WTC11 (cell line): ENCODE measurements at regions not wholly inside any gene's neighbourhood (a gene's known extent, or its start where the extent isn't known, plus 50 kb on each side); places are given as distances from the start of the nearest gene placed in this dataset.

Source experiments
- ATAC-seq: fragments of 200-7000 bp; cut with Tn5 transposase; 2 replicates; pipeline ENCODE4 v1.10.0; 2021; ENCODE audit warnings: mild to moderate bottlenecking, moderate library complexity
- CTCF ChIA-PET: fragments of 300-600 bp; sonication (Branson Sonifier 250); formaldehyde crosslinking; loops from one replicate; lab custom pipeline; 2021; ENCODE audit warnings: antibody characterized with exemption; lab: Charles Lee
- POLR2A ChIA-PET: fragments of 350-600 bp; sonication (Branson Sonifier 250); formaldehyde crosslinking; loops from one replicate; lab custom pipeline; 2021; ENCODE audit warnings: antibody characterized with exemption; lab: Charles Lee
- DNase-seq: peaks from one replicate; pipeline ENCODE4 v3.0.0; 2021; ENCODE audit warnings: low spot score
- H3K27ac Mint-ChIP-seq: 2 replicates; pipeline ENCODE4 v1.8.0; 2021; ENCODE audit warnings: mixed read lengths
- H3K27me3 Mint-ChIP-seq: 2 replicates; pipeline ENCODE4 v1.8.0; 2021; ENCODE audit warnings: low read depth, mild to moderate bottlenecking, moderate library complexity, mixed read lengths
- H3K36me3 Mint-ChIP-seq: 2 replicates; pipeline ENCODE4 v1.8.0; 2021; ENCODE audit warnings: mixed read lengths
- H3K4me1 Mint-ChIP-seq: 2 replicates; pipeline ENCODE4 v1.8.0; 2022; ENCODE audit warnings: mixed read lengths
- H3K4me3 Mint-ChIP-seq: 2 replicates; pipeline ENCODE4 v1.8.0; 2021; ENCODE audit warnings: mild to moderate bottlenecking, moderate library complexity, mixed read lengths
- H3K9me3 Mint-ChIP-seq: 2 replicates; pipeline ENCODE4 v1.8.0; 2021; ENCODE audit warnings: mixed read lengths
- ARID4B ChIP-seq: sonication (generic); formaldehyde crosslinking; IDR thresholded peaks from 2 replicates; pipeline ENCODE4 v1.8.0; 2023; ENCODE audit warnings: missing genetic modification reagents, mild to moderate bottlenecking, borderline replicate concordance
- ATF1 ChIP-seq: sonication (generic); formaldehyde crosslinking; IDR thresholded peaks from 2 replicates; pipeline ENCODE4 v1.8.1; 2023; ENCODE audit warnings: mild to moderate bottlenecking, moderate library complexity, missing genetic modification reagents
- E2F1 ChIP-seq: sonication (generic); formaldehyde crosslinking; IDR thresholded peaks from 2 replicates; pipeline ENCODE4 v1.8.0; 2022; ENCODE audit warnings: mild to moderate bottlenecking, missing genetic modification reagents
- FOXP1 ChIP-seq: sonication (generic); formaldehyde crosslinking; IDR thresholded peaks from 2 replicates; pipeline ENCODE4 v1.8.0; 2022; ENCODE audit warnings: missing genetic modification reagents, mild to moderate bottlenecking, moderate library complexity, borderline replicate concordance
- FOXP4 ChIP-seq: sonication (generic); formaldehyde crosslinking; IDR thresholded peaks from 2 replicates; pipeline ENCODE4 v1.8.0; 2022; ENCODE audit warnings: mild to moderate bottlenecking, missing genetic modification reagents
- MAX ChIP-seq: sonication (generic); formaldehyde crosslinking; IDR thresholded peaks from 2 replicates; pipeline ENCODE4 v1.8.0; 2022; ENCODE audit warnings: mild to moderate bottlenecking, missing genetic modification reagents
- NFE2L1 ChIP-seq: sonication (generic); formaldehyde crosslinking; IDR thresholded peaks from 2 replicates; pipeline ENCODE4 v1.8.1; 2023; ENCODE audit warnings: missing genetic modification reagents
- PREB ChIP-seq: sonication (generic); formaldehyde crosslinking; IDR thresholded peaks from 2 replicates; pipeline ENCODE4 v1.8.1; 2022; ENCODE audit warnings: mild to moderate bottlenecking, missing genetic modification reagents, moderate library complexity, borderline replicate concordance
- PRRX2 ChIP-seq: fragments of 250-450 bp; sonication (Bioruptor Pico); IDR thresholded peaks from 2 replicates; pipeline ENCODE4 v1.8.0; 2021; ENCODE audit warnings: mild to moderate bottlenecking
- SOX15 ChIP-seq: fragments of 250-450 bp; sonication (Bioruptor Pico); IDR thresholded peaks from 2 replicates; pipeline ENCODE4 v1.9.0; 2021; ENCODE audit warnings: mild to moderate bottlenecking
- SP1 ChIP-seq: sonication (generic); formaldehyde crosslinking; conservative IDR thresholded peaks from 2 replicates; pipeline ENCODE4 v1.8.1; 2022; ENCODE audit warnings: missing genetic modification reagents
- STAT6 ChIP-seq: sonication (generic); formaldehyde crosslinking; conservative IDR thresholded peaks from 2 replicates; pipeline ENCODE4 v1.8.1; 2023; ENCODE audit warnings: mild to moderate bottlenecking, low read depth, missing genetic modification reagents, moderate library complexity
- USF1 ChIP-seq: sonication (generic); formaldehyde crosslinking; IDR thresholded peaks from 2 replicates; pipeline ENCODE4 v1.8.0; 2022; ENCODE audit warnings: mild to moderate bottlenecking, missing genetic modification reagents
- ZMAT4 ChIP-seq: fragments of 250-450 bp; sonication (Bioruptor Pico); IDR thresholded peaks from 2 replicates; pipeline ENCODE4 v1.9.0; 2021; ENCODE audit warnings: mild to moderate bottlenecking
- ZNF232 ChIP-seq: sonication (generic); formaldehyde crosslinking; IDR thresholded peaks from 2 replicates; pipeline ENCODE4 v1.8.0; 2022; ENCODE audit warnings: mild to moderate bottlenecking, missing genetic modification reagents

- Mint-ChIP-seq H3K27me3 (no peaks in the 10 kb centered on the region), H3K9me3 (no peaks in the 10 kb centered on the region)
Observed at GRCh38 chr14:61627612-61628011, 67.7 kb upstream of the HIF1A start.

GRCh38 chr14:61628016-61628725 is 67.1 kb upstream of the HIF1A start:
- no peaks in the 10 kb centered on the region for H3K27me3 Mint-ChIP-seq
- no peak overlapping the region for H3K4me3 Mint-ChIP-seq
- no peak overlapping the region for H3K27ac Mint-ChIP-seq
- no peak for ATAC-seq
- no peak for DNase-seq
- ChIA-PET CTCF (no interaction called here), POLR2A (no interaction called here)
- peaks cover 6% of the 10 kb centered on the region for H3K4me1 Mint-ChIP-seq
- TF ChIP-seq NFE2L1 (CRISPR knock-in tag) (no peak), ZNF232 (CRISPR knock-in tag) (no peak), ZMAT4 (CRISPR knock-in tag) (no peak), SOX15 (CRISPR knock-in tag) (no peak), ARID4B (CRISPR knock-in tag) (no peak), USF1 (CRISPR knock-in tag) (no peak), FOXP1 (CRISPR knock-in tag) (no peak)
- H3K9me3 Mint-ChIP-seq, result no peaks in the 10 kb centered on the region
- H3K36me3 Mint-ChIP-seq, result no peaks in the 10 kb centered on the region

More at GRCh38 chr14:61627612-61628011, 67.7 kb upstream of the HIF1A start:
- POLR2A ChIA-PET, result no interaction called here
- Mint-ChIP-seq H3K27ac (no peak overlapping the region), H3K4me3 (no peak overlapping the region), H3K4me1 (peaks cover 6% of the 10 kb centered on the region), H3K36me3 (no peaks in the 10 kb centered on the region)
- no peak for TF ChIP-seq PRRX2 (CRISPR knock-in tag)
- DNase-seq, result no peak
- no peak for ATAC-seq
- CTCF ChIA-PET, result no interaction called here

- DNase-seq (no peak), ATAC-seq (no peak)
- no peak overlapping the region for H3K4me3 Mint-ChIP-seq
- ChIA-PET CTCF (no interaction called here), POLR2A (no interaction called here)
- H3K27ac Mint-ChIP-seq, result no peak overlapping the region
- no peaks in the 10 kb centered on the region for H3K36me3 Mint-ChIP-seq
- H3K4me1 Mint-ChIP-seq, result peaks cover 6% of the 10 kb centered on the region
- H3K9me3 Mint-ChIP-seq, result no peaks in the 10 kb centered on the region
- H3K27me3 Mint-ChIP-seq, result no peaks in the 10 kb centered on the region
- no peak for TF ChIP-seq SP1 (CRISPR knock-in tag)
- no peak for TF ChIP-seq ATF1 (CRISPR knock-in tag)
- TF ChIP-seq E2F1, result no peak
- TF ChIP-seq FOXP1 (CRISPR knock-in tag), result no peak
- TF ChIP-seq FOXP4 (CRISPR knock-in tag), result no peak
- TF ChIP-seq PREB (CRISPR knock-in tag), result no peak
- no peak for TF ChIP-seq MAX (CRISPR knock-in tag)
- TF ChIP-seq STAT6, result no peak
Observed at GRCh38 chr14:61630399-61631044, 64.8 kb upstream of the HIF1A start.
